ENCODE measurements at regions not wholly inside any gene's neighbourhood (a gene's known extent, or its start where the extent isn't known, plus 50 kb on each side); places are given as distances from the start of the nearest gene placed in this dataset.

DNA sequence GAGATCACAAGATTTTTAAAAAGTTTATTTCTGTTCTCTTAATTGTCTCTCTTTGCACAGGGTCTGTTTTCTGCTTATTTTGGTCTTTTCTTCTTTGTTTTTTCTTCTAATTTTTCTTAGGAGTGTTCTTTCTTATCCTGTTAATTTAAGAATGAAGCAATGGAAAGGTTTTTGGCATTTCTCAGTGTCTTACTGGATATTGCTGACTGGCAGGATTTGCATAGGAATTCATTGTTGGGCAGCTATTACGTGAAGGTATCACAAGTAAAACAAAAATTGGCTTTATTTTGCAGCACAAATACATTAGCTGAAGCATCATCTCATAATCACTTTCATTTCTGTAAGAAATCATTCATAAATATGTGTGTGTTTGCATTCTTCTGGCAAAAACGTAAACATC lies 566.9 kb upstream of the CDH6 start:
- DNase-seq (ENCODE audit: low read depth in 3 of 3, low spot score in 2 of 3): no peak

- DNase-seq (ENCODE audit: low read depth in 3 of 3, low spot score in 2 of 3): no peak
Measured at GRCh38 chr5:30620481-30621085, 572.9 kb upstream of the CDH6 start.

- DNase-seq (ENCODE audit: low read depth in 3 of 3, low spot score in 2 of 3): no peak
Measured at GRCh38 chr5:30608501-30608900, 585.0 kb upstream of the CDH6 start.

DNA sequence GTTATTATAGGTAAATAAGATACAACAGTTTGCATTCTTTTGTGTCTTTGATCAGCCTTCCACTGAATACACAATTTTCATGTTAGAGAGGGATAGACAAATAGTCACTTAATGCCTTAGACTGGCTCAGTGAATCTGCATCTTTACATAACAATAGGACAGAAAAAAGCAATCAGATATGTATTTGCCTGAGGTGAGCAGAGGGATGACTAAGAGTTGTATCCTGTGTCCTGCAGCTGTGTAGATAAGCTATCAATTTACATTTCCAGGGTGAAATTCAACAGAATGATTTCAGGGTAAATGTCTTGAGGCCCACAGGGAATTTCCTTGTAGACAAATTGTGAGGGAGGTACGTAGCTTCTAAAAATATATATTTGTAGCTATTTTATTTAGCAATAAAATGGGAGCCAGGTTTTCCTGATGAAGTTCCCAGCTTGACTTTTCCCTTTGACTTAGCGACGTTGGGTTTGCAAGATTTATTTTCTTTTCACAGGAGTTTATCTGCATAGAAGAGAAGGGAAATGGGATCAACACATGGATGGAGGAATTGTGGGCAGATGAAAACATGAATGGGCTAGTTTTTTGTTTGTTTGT lies 586.1 kb upstream of the CDH6 start:
- DNase-seq (ENCODE audit: low read depth in 3 of 3, low spot score in 2 of 3): no peak

- DNase-seq (ENCODE audit: low read depth in 3 of 3, low spot score in 2 of 3): no peak
Measured at GRCh38 chr5:30605693-30606268, 587.7 kb upstream of the CDH6 start.

DNA sequence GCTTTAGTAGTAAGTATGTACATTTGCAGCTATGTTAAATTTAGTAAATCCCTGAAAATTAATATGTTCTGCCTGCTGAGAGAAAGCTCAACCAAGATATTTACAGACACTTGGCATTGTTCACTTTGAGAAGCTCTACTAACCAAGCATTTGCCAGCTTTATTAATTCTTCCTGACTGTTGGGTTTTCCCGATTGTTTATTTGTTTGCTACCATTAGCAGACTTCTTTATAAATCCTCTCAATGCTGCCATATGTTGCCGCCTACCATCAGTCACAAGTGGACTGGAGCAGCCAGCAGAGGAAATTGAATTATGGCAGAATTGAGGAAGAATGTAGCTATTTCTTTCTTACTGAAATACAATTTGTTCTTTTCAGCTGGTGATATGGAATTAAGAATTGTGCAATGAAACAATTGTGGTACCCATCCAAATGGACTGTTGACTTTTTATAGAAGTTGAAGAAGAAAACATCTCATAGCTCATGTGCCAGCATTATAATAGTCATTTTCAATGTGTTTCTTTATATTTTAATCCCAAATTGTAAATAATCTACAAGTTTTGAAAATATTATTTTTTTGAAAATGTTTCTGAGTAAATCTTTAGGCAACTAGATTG lies 588.7 kb upstream of the CDH6 start:
- no peak for DNase-seq (ENCODE audit: low read depth in 3 of 3, low spot score in 2 of 3)

- DNase-seq (ENCODE audit: low read depth in 3 of 3, low spot score in 2 of 3): no peak
Measured at GRCh38 chr5:30600892-30601291, 592.6 kb upstream of the CDH6 start.

DNA sequence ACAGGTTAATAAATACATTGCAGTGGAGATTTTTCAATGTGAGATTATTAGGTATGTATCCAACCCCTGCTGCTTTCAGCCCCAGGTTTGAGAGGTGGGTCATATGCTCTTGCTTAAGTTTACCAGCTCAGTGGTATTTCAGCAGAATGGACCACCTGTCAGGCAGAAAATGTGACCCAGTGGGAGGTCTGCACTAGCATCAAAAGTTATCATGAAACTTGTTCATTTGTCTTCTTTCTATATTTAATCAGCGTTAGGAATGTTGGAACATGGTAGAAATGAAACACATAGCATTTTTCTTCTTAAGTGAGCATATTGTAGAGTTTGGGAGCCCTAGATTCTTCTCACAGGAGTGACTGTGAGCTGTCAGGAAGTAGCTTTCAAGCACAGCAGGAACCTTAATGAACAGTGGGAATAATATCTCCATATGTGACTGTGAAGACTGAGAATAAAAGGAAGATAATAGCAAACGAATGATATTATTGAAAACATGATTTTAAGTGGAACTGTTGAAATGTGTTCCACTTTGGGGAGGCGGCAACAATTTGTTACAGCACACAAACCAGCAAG lies 596.9 kb upstream of the CDH6 start:
- no peak for DNase-seq (ENCODE audit: low read depth in 3 of 3, low spot score in 2 of 3)

- no peak for DNase-seq (ENCODE audit: low read depth in 3 of 3, low spot score in 2 of 3)
Measured at GRCh38 chr5:30594331-30594730, 599.2 kb upstream of the CDH6 start.

DNA sequence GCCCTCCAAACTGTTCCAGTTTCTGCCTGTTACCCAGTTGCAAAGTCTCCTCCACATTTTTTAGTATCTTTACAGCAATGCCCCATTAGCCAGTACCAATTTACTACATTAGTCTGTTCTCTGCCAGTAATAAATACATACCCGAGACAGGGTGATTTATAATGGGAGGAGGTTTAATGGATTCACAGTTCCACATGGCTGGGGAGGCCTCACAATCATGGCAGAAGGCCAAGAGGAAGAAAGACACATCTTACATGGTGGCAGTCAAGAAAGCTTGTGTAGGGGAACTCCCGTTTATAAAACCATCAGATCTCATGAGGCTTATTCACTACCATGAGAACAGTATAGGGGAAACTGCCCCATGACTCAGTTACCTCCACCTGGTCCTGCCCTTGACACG lies 600.7 kb upstream of the CDH6 start:
- no peak for DNase-seq (ENCODE audit: low read depth in 3 of 3, low spot score in 2 of 3)

DNA sequence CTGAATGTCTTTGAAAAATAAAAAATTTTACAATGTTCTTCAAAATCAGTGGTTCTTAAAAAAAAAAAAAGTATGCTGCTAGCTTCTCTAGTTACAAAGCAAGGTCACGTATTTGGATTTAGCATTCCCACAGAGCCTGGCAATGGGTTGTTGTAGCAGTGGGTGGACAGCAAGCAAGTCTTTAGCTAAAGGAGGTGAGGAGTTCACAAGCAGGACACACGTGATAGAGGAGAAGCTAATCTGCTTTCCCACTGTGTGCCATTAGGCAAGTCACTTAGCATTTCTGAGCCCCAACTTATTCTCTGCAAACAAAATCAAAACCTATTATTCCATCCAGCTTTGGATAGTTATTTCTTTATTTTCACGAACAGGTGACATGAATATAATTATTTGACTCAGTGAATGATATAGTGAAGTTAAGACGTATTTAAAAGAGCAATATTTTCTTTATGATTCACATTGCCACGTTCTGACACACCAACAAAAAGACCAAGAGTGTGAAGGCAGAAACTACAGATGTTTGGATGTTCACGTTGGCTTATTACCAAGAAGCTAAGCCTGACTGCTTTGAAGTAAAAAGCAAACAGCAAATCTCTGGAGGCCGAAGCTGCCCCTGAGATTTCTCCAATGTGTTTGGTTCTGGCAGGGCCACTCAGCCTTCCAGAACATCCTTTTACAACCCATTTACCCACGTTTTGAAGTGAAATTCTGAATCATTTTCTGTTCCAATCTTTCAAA lies 612.1 kb upstream of the CDH6 start:
- DNase-seq (ENCODE audit: low read depth in 3 of 3, low spot score in 2 of 3): no peak

DNA sequence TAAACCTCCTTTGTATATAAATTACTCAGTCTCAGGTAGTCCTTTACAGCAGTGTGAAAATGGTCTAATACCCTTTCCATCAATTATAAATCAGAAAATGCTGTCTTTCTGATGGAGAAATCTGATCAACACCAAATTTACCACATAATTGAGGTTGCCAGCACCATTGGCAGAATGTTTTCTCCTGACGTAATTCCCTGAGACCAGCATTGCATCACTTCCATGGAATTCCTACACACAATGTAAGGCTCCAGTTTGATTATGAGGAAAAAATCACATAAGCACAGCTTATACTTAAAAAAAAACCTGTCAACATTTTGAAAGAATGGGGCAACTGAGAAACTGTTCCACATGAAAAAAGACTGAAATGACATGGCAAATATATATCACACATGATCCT lies 618.7 kb upstream of the CDH6 start:
- no peak for DNase-seq (ENCODE audit: low read depth in 3 of 3, low spot score in 2 of 3)

DNA sequence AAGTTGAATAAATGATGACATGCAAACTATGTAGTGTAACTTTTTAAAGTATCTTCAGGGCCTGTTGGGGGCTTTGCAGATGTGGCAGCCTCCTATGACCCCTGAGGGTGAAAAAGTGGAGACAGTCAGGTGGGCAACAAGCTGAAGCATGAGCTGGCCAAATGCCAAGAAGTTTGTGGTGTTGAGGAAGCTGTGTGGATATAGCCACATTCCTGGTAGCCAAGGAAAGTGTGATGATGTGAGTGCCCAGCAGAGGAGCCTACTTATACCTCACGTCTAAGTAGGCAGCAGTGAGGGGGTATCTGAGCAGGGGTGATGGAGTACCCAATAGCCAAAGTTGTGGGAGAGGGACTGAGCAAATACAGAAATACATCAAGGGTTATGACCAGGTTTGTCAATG lies 621.2 kb upstream of the CDH6 start:
- no peak for DNase-seq (ENCODE audit: low read depth in 3 of 3, low spot score in 2 of 3)

- DNase-seq (ENCODE audit: low read depth in 3 of 3, low spot score in 2 of 3): no peak
Measured at GRCh38 chr5:30561771-30562170, 631.7 kb upstream of the CDH6 start.

DNA sequence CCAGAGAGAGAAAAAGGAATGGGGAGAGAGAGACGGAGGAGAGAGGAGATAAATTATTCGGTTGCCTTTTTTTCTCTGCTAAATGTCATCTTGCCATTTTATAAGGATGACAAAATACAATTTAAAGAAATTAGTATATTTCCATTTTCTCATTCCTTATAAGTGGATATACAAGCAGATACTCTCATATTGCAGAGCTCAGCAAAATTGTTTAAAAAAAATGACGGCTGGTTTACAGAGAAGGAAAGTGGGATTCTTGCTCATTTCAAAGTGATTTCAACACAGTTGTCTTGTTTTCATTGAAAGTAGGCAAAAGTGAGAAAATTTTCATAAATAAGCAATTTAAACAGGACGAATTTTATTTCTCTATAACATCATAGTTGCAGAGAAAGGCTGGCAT lies 641.9 kb upstream of the CDH6 start:
- DNase-seq (ENCODE audit: low read depth in 3 of 3, low spot score in 2 of 3): no peak

DNA sequence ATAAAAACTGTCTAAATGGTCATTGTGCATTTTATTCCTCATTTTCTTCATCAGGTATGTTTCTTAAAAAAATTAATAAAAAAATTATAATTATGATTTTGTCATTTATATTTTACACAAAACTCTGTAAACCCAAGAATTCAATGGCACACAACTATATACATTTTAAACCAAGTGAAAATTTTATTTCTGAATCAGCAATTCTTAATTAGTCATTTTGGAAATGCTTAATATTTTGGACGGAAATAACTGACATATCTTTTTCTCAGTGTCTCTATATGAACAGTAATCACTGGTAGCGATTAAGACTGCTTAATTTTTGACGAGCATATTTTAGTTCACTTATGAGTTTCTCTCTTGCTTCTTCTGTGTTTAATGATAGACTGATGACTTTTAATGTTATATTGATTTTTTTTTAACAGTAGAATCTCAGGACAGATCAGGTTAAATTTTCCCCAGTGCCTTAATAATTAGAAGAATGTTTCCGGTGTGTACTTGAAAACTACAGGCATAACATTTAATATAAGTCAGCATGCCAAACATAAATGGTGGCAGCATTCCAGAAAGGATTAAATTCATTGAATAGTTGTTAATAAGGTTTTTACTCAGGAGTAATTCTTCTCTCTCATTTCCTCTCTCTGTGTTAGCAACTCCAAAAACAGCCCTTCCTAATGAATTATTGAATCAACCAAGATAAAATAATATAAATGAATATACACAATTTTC lies 644.7 kb upstream of the CDH6 start:
- no peak for DNase-seq (ENCODE audit: low read depth in 3 of 3, low spot score in 2 of 3)

DNA sequence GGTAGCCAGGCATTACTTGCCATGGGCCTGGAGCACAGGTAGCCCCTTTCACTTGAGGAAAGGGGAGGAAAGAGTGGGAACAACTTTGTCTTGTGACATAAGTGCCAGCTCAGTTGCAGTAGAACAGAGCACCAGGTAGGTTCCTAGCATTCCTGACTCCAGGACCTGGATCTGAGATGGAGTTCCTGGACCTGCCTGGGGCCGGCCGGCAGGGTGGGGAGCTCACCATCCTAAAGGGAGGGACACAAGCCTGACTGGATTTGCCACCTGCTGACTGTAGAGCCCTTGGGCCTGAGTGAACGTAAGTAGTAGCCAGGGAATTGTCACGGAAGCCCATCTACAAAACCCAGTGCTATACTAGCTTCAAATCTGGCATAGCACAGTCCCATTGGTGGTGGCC lies 653.3 kb upstream of the CDH6 start:
- no peak for DNase-seq (ENCODE audit: low read depth in 3 of 3, low spot score in 2 of 3)

- no peak for DNase-seq (ENCODE audit: low read depth in 3 of 3, low spot score in 2 of 3)
Measured at GRCh38 chr5:30539004-30539634, 654.4 kb upstream of the CDH6 start.

DNA sequence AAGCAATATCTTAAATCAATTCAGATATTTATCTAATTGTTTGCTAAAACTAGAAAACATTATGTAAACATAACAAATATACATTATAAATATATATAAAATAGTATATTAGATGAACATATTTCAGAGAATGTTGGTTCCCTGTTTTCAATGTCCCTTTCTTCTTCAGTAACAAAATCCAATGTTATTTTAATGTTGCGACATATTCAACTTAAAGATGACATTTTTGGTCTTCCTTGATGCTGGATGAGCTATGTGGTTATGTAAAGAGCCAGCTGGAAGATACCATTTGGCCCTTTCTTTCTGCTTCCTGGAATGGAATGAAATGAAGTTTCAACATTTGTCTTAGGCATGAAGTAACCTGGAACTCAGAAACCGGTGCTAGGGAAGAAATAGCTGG lies 668.1 kb upstream of the CDH6 start:
- no peak for DNase-seq (ENCODE audit: low read depth in 3 of 3, low spot score in 2 of 3)

DNA sequence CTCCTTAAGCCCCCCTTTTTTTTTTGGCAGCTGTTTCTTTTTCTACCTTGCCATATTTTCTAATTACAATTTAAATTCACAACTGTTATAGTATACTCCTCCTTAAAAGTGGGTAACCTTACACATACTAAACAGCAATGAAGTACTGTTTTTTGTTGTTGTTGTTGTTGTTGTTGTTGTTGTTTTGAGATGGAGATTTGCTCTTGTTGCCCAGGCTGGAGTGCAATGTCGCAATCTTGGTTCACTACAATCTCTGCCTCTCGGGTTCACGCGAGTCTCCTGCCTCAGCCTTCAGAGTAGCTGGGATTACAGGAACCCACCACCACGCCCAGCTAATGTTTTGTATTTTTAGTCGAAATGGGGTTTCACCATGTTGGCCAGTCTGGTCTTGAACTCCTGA lies 669.1 kb upstream of the CDH6 start:
- DNase-seq (ENCODE audit: low read depth in 3 of 3, low spot score in 2 of 3): no peak
